ENCODE measurements at regions not wholly inside any gene's neighbourhood (a gene's known extent, or its start where the extent isn't known, plus 50 kb on each side); places are given as distances from the start of the nearest gene placed in this dataset.
"Not testable (repeated sequence)": the region's sequence is repeated elsewhere in the genome, so short reads cannot be mapped to it uniquely, and the experiment has no call there.

- Histone ChIP-seq H3K4me1 (no peaks in the 10 kb centered on the region), H3K27ac (no peak overlapping the region), H3K36me3 (no peaks in the 10 kb centered on the region), H3K27me3 (no peaks in the 10 kb centered on the region), H3K9me3 (no peaks in the 10 kb centered on the region), H3K4me3 (no peak overlapping the region)
- 60% methylated on average over 4 of the region's 5 CpGs for WGBS (ENCODE audit: insufficient coverage, low coverage, low lambda C conversion rate, missing lambda C conversion rate)
- TF ChIP-seq CTCF (IDR thresholded peaks at IDR 0.05) (no peak), POLR2A (IDR thresholded peaks at IDR 0.05) (no peak)
- intact Hi-C loops (cut with DNase I), result no loop called here
- DNase-seq (no peak), ATAC-seq (no peak)
Observed at GRCh38 chr9:73426269-73426668, 274.6 kb downstream of the ANXA1 start.

- H3K4me1 ChIP-seq, result no peaks in the 10 kb centered on the region
- H3K9me3 ChIP-seq, result no peaks in the 10 kb centered on the region
- TF ChIP-seq POLR2A (IDR thresholded peaks at IDR 0.05) (no peak), CTCF (IDR thresholded peaks at IDR 0.05) (no peak)
- ATAC-seq, result no peak
- no peaks in the 10 kb centered on the region for H3K27me3 ChIP-seq
- intact Hi-C loops (cut with DNase I), result no loop called here
- H3K36me3 ChIP-seq, result no peaks in the 10 kb centered on the region
- H3K27ac ChIP-seq, result no peak overlapping the region
- DNase-seq, result no peak
- WGBS (ENCODE audit: insufficient coverage, low coverage, low lambda C conversion rate, missing lambda C conversion rate), result 67% methylated on average over 2 of the region's 2 CpGs
- H3K4me3 ChIP-seq, result no peak overlapping the region
Observed at GRCh38 chr9:73434826-73435225, 283.2 kb downstream of the ANXA1 start.

GRCh38 chr9:73437758-73438157 lies 286.1 kb downstream of the ANXA1 start:
- H3K4me3 ChIP-seq, result no peak overlapping the region
- intact Hi-C loops (cut with DNase I), result no loop called here
- H3K4me1 ChIP-seq, result no peaks in the 10 kb centered on the region
- H3K36me3 ChIP-seq, result no peaks in the 10 kb centered on the region
- no peak for ATAC-seq
- 57% methylated on average over 1 of the region's 1 CpG for WGBS (ENCODE audit: insufficient coverage, low coverage, low lambda C conversion rate, missing lambda C conversion rate)
- H3K27ac ChIP-seq, result no peak overlapping the region
- TF ChIP-seq CTCF (IDR thresholded peaks at IDR 0.05) (no peak), POLR2A (IDR thresholded peaks at IDR 0.05) (no peak)
- H3K27me3 ChIP-seq, result no peaks in the 10 kb centered on the region
- no peaks in the 10 kb centered on the region for H3K9me3 ChIP-seq
- no peak for DNase-seq

- H3K27ac ChIP-seq; H3K4me3 ChIP-seq; H3K27me3 ChIP-seq; ATAC-seq; intact Hi-C loops (cut with DNase I); H3K36me3 ChIP-seq; DNase-seq; H3K9me3 ChIP-seq; H3K4me1 ChIP-seq: not testable (repeated sequence)
- WGBS (ENCODE audit: insufficient coverage, low coverage, low lambda C conversion rate, missing lambda C conversion rate), result 70% methylated on average over 4 of the region's 6 CpGs
Observed at GRCh38 chr9:73439839-73440238, 288.2 kb downstream of the ANXA1 start.

GRCh38 chr9:73441223-73441622 lies 289.6 kb downstream of the ANXA1 start:
- ATAC-seq, result no peak
- no peak overlapping the region for H3K27ac ChIP-seq
- H3K9me3 ChIP-seq, result no peaks in the 10 kb centered on the region
- no peak for DNase-seq
- 100% methylated on average over 1 of the region's 1 CpG for WGBS (ENCODE audit: insufficient coverage, low coverage, low lambda C conversion rate, missing lambda C conversion rate)
- H3K4me1 ChIP-seq, result no peaks in the 10 kb centered on the region
- H3K36me3 ChIP-seq, result no peaks in the 10 kb centered on the region
- intact Hi-C loops (cut with DNase I), result no loop called here
- TF ChIP-seq CTCF (IDR thresholded peaks at IDR 0.05) (no peak), POLR2A (IDR thresholded peaks at IDR 0.05) (no peak)
- no peak overlapping the region for H3K4me3 ChIP-seq
- H3K27me3 ChIP-seq, result no peaks in the 10 kb centered on the region
